Activated T-helper 17 cell treated with anti-CD3 and anti-CD28 coated beads, Interleukin-2, amount 50 U/mL, for 72 hours (primary cell): ENCODE measurements at regions not wholly inside any gene's neighbourhood (a gene's known extent, or its start where the extent isn't known, plus 50 kb on each side); places are given as distances from the start of the nearest gene placed in this dataset.

Experiments
- ATAC-seq: fragments of 150-1000 bp; cut with Tn5 transposase; replicated peaks from 2 replicates; pipeline ENCODE4 v1.10.0; 2021; ENCODE audit warnings: mild to moderate bottlenecking, moderate library complexity
- H3K27ac Mint-ChIP-seq: one replicate; pipeline ENCODE4 v1.8.0; 2022; ENCODE audit warnings: mixed read lengths
- H3K27me3 Mint-ChIP-seq: one replicate; pipeline ENCODE4 v1.8.0; 2022; ENCODE audit warnings: mixed read lengths
- H3K36me3 Mint-ChIP-seq: one replicate; pipeline ENCODE4 v1.8.0; 2022; ENCODE audit warnings: low read depth, mild to moderate bottlenecking, mixed read lengths
- H3K4me1 Mint-ChIP-seq: one replicate; pipeline ENCODE4 v1.8.0; 2022; ENCODE audit warnings: mixed read lengths
- H3K4me3 Mint-ChIP-seq: one replicate; pipeline ENCODE4 v1.8.0; 2022; ENCODE audit warnings: mild to moderate bottlenecking, mixed read lengths
- H3K9me3 Mint-ChIP-seq: one replicate; pipeline ENCODE4 v1.8.0; 2022; ENCODE audit warnings: mixed read lengths

- Mint-ChIP-seq H3K36me3 (no peaks in the 10 kb centered on the region), H3K27ac (no peak overlapping the region), H3K4me1 (no peaks in the 10 kb centered on the region), H3K4me3 (no peak overlapping the region), H3K27me3 (peaks cover 31% of the 10 kb centered on the region), H3K9me3 (no peaks in the 10 kb centered on the region)
- no peak for ATAC-seq
Observed at GRCh38 chr10:50936335-50936734, 50.9 kb upstream of the A1CF start.

- H3K27me3 Mint-ChIP-seq, result peaks cover 25% of the 10 kb centered on the region
- no peak overlapping the region for H3K4me3 Mint-ChIP-seq
- no peaks in the 10 kb centered on the region for H3K9me3 Mint-ChIP-seq
- no peak overlapping the region for H3K27ac Mint-ChIP-seq
- H3K36me3 Mint-ChIP-seq, result no peaks in the 10 kb centered on the region
- no peak for ATAC-seq
- no peaks in the 10 kb centered on the region for H3K4me1 Mint-ChIP-seq
Observed at GRCh38 chr10:50937230-50937907, 51.9 kb upstream of the A1CF start.

- ATAC-seq, result no peak
- H3K4me3 Mint-ChIP-seq, result no peak overlapping the region
- no peak overlapping the region for H3K27ac Mint-ChIP-seq
- H3K36me3 Mint-ChIP-seq, result no peaks in the 10 kb centered on the region
- no peaks in the 10 kb centered on the region for H3K9me3 Mint-ChIP-seq
- peaks cover 23% of the 10 kb centered on the region for H3K27me3 Mint-ChIP-seq
- H3K4me1 Mint-ChIP-seq, result no peaks in the 10 kb centered on the region
Observed at GRCh38 chr10:50941629-50942028, 56.2 kb upstream of the A1CF start.

GRCh38 chr10:50946991-50947781, 61.8 kb upstream of the A1CF start:
- Mint-ChIP-seq H3K9me3 (no peaks in the 10 kb centered on the region), H3K4me1 (no peaks in the 10 kb centered on the region), H3K27ac (no peak overlapping the region), H3K36me3 (no peaks in the 10 kb centered on the region), H3K27me3 (peaks cover 15% of the 10 kb centered on the region), H3K4me3 (no peak overlapping the region)
- ATAC-seq, result no peak

- Mint-ChIP-seq H3K27me3 (peaks cover 12% of the 10 kb centered on the region), H3K4me3 (no peak overlapping the region), H3K9me3 (no peaks in the 10 kb centered on the region), H3K4me1 (no peaks in the 10 kb centered on the region), H3K27ac (no peak overlapping the region), H3K36me3 (no peaks in the 10 kb centered on the region)
- ATAC-seq, result no peak
Observed at GRCh38 chr10:50951365-50951764, 65.9 kb upstream of the A1CF start.

GRCh38 chr10:50961297-50961696, 75.9 kb upstream of the A1CF start:
- Mint-ChIP-seq H3K27me3 (peaks cover 3% of the 10 kb centered on the region), H3K36me3 (no peaks in the 10 kb centered on the region), H3K9me3 (no peaks in the 10 kb centered on the region), H3K4me3 (no peak overlapping the region), H3K4me1 (no peaks in the 10 kb centered on the region), H3K27ac (no peak overlapping the region)
- ATAC-seq, result no peak

- Mint-ChIP-seq H3K27ac (no peak overlapping the region), H3K27me3 (peaks cover 3% of the 10 kb centered on the region), H3K36me3 (no peaks in the 10 kb centered on the region), H3K4me3 (no peak overlapping the region), H3K4me1 (no peaks in the 10 kb centered on the region), H3K9me3 (no peaks in the 10 kb centered on the region)
- no peak for ATAC-seq
Observed at GRCh38 chr10:50963063-50963462, 77.6 kb upstream of the A1CF start.

- no peak overlapping the region for H3K4me3 Mint-ChIP-seq
- no peaks in the 10 kb centered on the region for H3K36me3 Mint-ChIP-seq
- no peaks in the 10 kb centered on the region for H3K27me3 Mint-ChIP-seq
- H3K9me3 Mint-ChIP-seq, result no peaks in the 10 kb centered on the region
- no peak overlapping the region for H3K27ac Mint-ChIP-seq
- no peaks in the 10 kb centered on the region for H3K4me1 Mint-ChIP-seq
- ATAC-seq, result no peak
Observed at GRCh38 chr10:50968386-50969091, 83.1 kb upstream of the A1CF start.

- Mint-ChIP-seq H3K36me3 (no peaks in the 10 kb centered on the region), H3K9me3 (no peaks in the 10 kb centered on the region), H3K27me3 (no peaks in the 10 kb centered on the region), H3K4me1 (no peaks in the 10 kb centered on the region), H3K4me3 (no peak overlapping the region), H3K27ac (no peak overlapping the region)
- no peak for ATAC-seq
Observed at GRCh38 chr10:50972591-50972990, 87.2 kb upstream of the A1CF start.

- H3K4me1 Mint-ChIP-seq, result no peaks in the 10 kb centered on the region
- H3K4me3 Mint-ChIP-seq, result no peak overlapping the region
- no peak for ATAC-seq
- H3K36me3 Mint-ChIP-seq, result no peaks in the 10 kb centered on the region
- no peak overlapping the region for H3K27ac Mint-ChIP-seq
- no peaks in the 10 kb centered on the region for H3K9me3 Mint-ChIP-seq
- H3K27me3 Mint-ChIP-seq, result peaks cover 10% of the 10 kb centered on the region
Observed at GRCh38 chr10:50981385-50981784, 92.9 kb upstream of the PRKG1 start.

GRCh38 chr10:50981904-50982303, 92.4 kb upstream of the PRKG1 start:
- Mint-ChIP-seq H3K36me3 (no peaks in the 10 kb centered on the region), H3K9me3 (no peaks in the 10 kb centered on the region)
- ATAC-seq, result no peak

GRCh38 chr10:50982989-50983388, 91.3 kb upstream of the PRKG1 start:
- H3K27ac Mint-ChIP-seq, result no peak overlapping the region
- no peak overlapping the region for H3K4me3 Mint-ChIP-seq
- H3K9me3 Mint-ChIP-seq, result no peaks in the 10 kb centered on the region
- no peaks in the 10 kb centered on the region for H3K4me1 Mint-ChIP-seq
- peaks cover 10% of the 10 kb centered on the region for H3K27me3 Mint-ChIP-seq
- no peak for ATAC-seq
- H3K36me3 Mint-ChIP-seq, result no peaks in the 10 kb centered on the region

More at GRCh38 chr10:50981904-50982303, 92.4 kb upstream of the PRKG1 start:
- Mint-ChIP-seq H3K27me3 (peaks cover 10% of the 10 kb centered on the region), H3K4me1 (no peaks in the 10 kb centered on the region), H3K4me3 (no peak overlapping the region), H3K27ac (no peak overlapping the region)

GRCh38 chr10:50987934-50988333, 86.4 kb upstream of the PRKG1 start:
- no peaks in the 10 kb centered on the region for H3K4me1 Mint-ChIP-seq
- H3K36me3 Mint-ChIP-seq, result no peaks in the 10 kb centered on the region
- no peak overlapping the region for H3K4me3 Mint-ChIP-seq
- peaks cover 22% of the 10 kb centered on the region for H3K27me3 Mint-ChIP-seq
- H3K9me3 Mint-ChIP-seq, result no peaks in the 10 kb centered on the region
- ATAC-seq, result no peak
- no peak overlapping the region for H3K27ac Mint-ChIP-seq

- H3K36me3 Mint-ChIP-seq, result no peaks in the 10 kb centered on the region
- H3K9me3 Mint-ChIP-seq, result no peaks in the 10 kb centered on the region
- ATAC-seq, result no peak
- peaks cover 29% of the 10 kb centered on the region for H3K27me3 Mint-ChIP-seq
- H3K4me3 Mint-ChIP-seq, result no peak overlapping the region
- H3K4me1 Mint-ChIP-seq, result no peaks in the 10 kb centered on the region
- no peak overlapping the region for H3K27ac Mint-ChIP-seq
Observed at GRCh38 chr10:50988792-50989191, 85.5 kb upstream of the PRKG1 start.
